ENCODE measurements at regions not wholly inside any gene's neighbourhood (a gene's known extent, or its start where the extent isn't known, plus 50 kb on each side); places are given as distances from the start of the nearest gene placed in this dataset.

- no peak for TF ChIP-seq CTCF (tag by site-specific recombination; IDR thresholded peaks at IDR 0.05)
- TF ChIP-seq ZNF175 (tag by site-specific recombination; IDR thresholded peaks at IDR 0.05) = no peak
- no peak for TF ChIP-seq SETDB1 (IDR thresholded peaks at IDR 0.05; ENCODE audit: insufficient read length, low read length)
- TF ChIP-seq PRDM4 (tag by site-specific recombination; IDR thresholded peaks at IDR 0.05) = no peak
Measured at GRCh38 chr14:98961191-98961590, 310.8 kb downstream of the BCL11B start.
